NCI-H526 treated with DMSO at 0.1 percent for 48 hours (cell line): ENCODE measurements at regions not wholly inside any gene's neighbourhood (a gene's known extent, or its start where the extent isn't known, plus 50 kb on each side); places are given as distances from the start of the nearest gene placed in this dataset.

Experiments
- DNase-seq: peaks from one replicate; lab custom pipeline; 2025; lab: John Stamatoyannopoulos, UW

- no peak for DNase-seq
Observed at GRCh38 chr6:100268326-100268725, 196.4 kb downstream of the SIM1 start.

DNA sequence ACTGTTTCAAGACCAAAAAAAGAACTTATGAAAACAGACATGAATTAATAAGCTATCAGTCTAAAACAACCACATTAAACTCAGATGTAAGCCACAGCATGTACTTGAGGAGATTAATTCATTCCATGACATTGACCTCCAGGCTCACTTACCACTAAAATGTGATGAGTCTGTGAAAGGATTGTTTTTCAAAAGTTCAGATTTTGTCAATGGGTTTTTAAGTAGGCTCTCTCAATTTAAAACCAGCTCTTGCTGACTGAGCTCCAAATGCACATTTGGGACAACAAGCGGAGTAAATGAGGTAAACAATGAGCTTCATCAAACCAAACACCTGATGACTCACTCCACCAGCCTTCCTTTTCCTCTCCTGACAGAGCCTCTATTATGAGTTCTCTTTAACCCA is 197.0 kb downstream of the SIM1 start:
- no peak for DNase-seq

DNA sequence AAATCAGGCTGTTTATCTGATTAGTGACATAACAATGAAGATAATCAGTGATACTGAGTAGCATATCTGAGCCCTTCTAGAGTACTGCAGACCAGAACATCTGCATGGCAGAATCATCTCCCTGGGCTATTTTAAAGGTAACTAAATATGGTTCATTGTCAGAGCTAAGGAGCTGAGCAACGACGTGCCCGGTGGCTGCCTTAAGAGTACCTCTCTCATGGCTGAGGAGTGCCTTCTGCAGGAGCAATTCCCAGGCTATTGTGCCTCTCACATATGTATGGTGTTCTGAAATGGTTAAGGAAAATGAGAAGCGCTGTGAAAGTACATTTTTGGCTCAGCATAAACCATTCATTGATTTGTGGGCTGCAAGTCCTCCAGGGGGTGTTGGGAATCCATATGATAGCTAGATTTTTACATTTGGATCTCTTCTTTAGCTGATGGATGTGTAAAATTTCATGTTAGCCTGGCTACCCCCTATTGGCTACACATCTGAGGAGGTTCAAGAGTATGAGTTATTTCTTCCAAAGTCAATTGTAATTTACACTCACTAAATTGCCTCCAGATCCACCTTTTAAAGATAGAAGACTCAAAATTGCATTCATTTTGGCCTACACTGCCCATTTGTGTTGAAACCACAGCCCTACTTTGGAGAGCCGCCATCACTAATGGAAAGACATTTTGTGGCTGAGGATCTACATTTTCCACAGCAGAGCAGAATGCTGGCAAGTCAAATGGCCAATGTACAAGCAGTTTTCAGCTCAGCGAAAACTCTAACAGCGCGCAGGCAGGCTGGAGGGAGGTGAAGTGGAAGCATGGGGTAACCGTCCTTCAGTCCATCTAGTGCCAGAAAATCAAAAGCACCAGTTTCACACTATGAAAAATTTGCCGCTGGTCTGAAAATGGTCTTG is 198.0 kb downstream of the SIM1 start:
- no peak for DNase-seq

- no peak for DNase-seq
Observed at GRCh38 chr6:100262086-100262485, 202.6 kb downstream of the SIM1 start.

- no peak for DNase-seq
Observed at GRCh38 chr6:100261486-100261885, 203.2 kb downstream of the SIM1 start.

GRCh38 chr6:100260584-100260983 is 204.1 kb downstream of the SIM1 start:
- no peak for DNase-seq

DNA sequence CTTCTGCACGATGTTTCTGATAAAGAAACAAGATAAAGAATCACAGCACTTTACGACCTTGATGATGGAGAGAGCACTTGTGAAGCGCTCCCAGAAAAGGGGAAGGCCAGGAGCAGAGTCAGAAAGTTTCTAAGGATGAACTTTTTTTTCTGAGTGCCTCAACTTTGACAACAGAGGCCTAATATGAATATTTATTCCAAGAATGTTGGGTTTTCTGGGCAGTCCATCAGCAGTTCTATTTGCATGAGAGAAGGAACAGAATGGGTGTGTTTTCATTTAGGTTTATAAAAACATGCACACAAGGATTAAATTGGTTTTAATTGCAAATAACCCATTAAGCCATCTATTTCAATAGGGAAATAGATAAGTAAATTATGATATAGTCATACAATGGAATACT is 204.9 kb downstream of the SIM1 start:
- DNase-seq: no peak

DNA sequence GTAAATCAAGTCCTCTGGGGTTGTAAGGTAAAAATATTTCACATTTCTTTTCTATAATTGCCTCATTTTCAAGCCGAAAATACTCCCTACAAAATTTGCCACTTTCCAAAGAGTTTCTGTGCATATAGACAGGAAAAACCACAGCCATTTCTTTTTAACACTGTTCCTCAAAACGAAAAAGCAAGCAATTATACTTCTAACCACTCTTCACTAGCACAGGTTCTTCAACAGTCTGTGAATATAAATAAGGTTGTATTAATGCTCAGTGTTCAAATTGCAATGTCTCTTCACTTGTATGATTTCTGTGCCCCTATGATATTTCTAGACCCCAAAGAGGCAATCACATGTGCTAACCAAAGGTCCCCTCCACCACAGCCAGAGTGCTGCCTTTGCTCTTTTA is 206.0 kb downstream of the SIM1 start:
- DNase-seq: no peak

DNA sequence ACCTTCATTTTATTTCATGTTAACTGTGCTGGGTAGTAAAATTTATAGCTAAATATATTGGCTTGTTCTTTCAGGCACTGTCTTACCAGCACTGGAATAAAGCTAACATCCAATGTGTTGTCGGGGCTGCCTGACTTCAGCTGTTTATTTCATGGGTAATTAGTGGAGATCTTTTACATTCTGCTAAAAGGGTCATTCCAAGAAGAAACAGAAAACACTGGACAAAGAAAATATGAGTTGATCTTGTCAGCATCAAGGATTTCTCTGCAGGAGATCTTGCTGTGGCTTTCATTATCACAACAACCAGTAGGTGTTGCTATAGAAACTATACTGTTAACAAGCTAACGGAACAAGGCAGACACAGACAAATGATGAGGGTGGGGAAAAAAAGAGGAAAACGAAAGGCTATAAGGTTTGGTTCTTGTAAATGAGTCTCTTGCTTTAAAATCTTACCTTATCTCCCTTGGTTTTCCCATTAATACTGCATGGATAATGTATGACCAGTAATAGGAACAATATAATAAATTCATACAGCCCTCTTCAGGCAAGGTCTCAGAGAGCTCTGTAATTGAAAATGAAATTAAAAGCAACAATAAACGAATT is 206.8 kb downstream of the SIM1 start:
- no peak for DNase-seq

DNA sequence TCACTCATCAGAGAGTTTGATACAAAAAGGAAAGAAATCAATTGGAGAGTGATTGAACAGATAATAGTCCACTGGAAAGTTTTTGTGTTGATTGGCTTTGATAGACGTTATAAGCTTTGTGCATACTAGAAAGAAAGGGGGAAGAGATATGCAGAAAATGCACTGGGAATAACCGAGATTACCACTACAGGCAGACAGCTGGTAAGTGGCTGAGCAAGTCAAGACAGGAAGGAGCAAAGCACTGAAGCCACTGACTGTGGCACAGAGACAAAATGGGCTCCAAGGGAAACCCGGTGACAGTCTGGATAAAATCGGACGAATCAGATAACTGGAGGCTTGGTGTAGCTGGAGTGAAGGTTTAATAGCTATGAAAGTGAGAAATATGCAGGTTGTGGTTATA is 209.0 kb downstream of the SIM1 start:
- DNase-seq: no peak

DNA sequence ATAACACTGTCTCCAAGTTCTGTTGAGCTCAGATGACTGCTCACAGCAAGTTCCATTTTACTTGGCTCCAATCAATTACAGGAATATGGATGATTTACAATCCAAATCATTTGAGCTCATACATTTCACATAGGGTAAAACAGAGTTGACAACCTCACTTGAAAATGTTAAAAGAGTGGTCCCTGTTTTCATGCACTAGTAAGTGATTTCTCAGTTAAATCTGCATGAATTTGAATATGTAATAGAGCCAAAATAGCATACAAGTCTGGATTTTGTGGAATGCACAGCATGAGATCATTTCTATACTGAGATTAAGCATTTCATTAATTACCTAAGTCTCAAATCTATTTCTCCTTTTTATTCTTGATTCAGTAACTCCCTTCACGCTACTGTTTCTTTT is 217.6 kb downstream of the SIM1 start:
- DNase-seq: no peak

DNA sequence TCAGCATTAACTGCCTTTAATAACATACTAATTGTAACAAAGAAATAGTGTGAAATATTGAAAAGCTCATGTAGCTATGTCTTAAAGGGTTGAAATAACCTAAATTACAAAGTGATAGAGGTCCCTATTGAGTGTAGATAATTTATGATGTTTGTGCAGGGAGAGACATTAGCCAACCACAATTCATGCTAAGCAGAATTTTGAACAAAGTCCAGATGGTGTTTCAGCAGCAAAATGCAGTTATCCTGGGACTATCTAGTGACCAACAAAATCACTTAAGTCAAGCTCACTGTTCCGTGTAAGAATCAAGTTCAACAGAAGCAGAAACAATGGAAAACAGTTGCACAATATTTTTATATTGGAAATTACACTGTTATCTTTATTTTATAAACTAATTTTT is 218.5 kb downstream of the SIM1 start:
- DNase-seq: no peak

- DNase-seq: no peak
Observed at GRCh38 chr6:100240798-100241197, 223.9 kb downstream of the SIM1 start.

- DNase-seq: no peak
Observed at GRCh38 chr6:100237821-100238220, 226.9 kb downstream of the SIM1 start.

- DNase-seq: no peak
Observed at GRCh38 chr6:100236389-100236788, 228.3 kb downstream of the SIM1 start.

GRCh38 chr6:100235631-100236030 is 229.1 kb downstream of the SIM1 start:
- DNase-seq: no peak

GRCh38 chr6:100234625-100235024 is 230.1 kb downstream of the SIM1 start:
- DNase-seq: no peak

GRCh38 chr6:100232781-100233573 is 231.7 kb downstream of the SIM1 start:
- DNase-seq: no peak

GRCh38 chr6:100230953-100231316 is 233.8 kb downstream of the SIM1 start:
- DNase-seq: no peak

DNA sequence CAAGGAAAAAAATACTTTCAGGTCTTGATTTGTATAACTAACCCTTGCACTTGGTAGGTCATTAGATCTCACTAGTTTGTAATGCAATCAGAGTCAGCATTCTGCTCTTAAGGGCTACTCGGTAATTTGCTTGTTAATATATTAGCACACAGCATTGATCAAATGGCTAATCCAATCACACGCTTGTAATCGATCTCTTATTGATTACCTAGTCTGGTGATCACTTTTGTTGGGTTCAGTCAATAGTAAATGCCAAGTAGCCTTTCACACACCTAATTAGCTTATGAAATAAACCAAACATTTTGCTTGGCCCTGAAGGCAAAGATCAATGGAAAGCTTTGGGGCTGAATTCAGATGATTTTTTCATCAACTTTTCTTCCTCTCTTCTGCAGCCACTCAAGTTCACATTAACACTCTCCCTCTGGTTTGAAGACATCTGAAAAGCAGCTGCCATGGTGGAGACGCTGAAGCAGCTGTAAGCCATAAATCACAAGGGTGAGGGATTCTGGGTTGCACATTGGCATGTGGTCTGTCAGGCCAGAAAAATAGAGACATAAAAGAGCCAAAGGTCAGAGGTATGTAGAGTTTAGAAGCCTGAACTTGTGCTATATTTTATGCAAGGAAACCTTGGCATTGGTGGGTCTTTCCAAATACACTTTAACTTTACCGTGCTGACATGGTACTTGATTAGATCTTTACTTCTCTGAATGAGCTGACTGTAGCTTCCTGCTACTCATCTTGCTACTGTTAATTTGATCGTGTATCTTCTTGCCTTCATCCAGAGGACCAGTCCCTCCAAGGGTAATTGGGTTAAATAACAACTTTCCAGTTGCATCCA is 234.4 kb downstream of the SIM1 start:
- DNase-seq: no peak

DNA sequence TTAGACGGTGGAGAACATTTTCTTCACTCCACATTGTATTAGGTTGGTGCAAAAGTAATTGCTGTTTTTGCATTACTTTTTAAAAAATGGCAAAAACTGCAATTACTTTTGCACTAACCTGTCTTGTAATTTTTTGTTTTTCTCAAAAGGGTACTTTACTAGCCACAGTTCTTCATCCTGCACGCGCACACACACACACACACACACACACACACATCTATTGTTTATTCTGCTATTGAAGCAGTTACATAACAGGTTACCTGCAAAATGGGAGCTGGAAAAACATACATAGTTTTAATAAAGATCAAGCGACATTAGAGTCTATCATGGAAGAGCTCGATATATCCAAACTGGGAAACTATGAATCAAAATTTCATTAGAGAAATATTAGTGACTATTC is 235.2 kb downstream of the SIM1 start:
- no peak for DNase-seq

DNA sequence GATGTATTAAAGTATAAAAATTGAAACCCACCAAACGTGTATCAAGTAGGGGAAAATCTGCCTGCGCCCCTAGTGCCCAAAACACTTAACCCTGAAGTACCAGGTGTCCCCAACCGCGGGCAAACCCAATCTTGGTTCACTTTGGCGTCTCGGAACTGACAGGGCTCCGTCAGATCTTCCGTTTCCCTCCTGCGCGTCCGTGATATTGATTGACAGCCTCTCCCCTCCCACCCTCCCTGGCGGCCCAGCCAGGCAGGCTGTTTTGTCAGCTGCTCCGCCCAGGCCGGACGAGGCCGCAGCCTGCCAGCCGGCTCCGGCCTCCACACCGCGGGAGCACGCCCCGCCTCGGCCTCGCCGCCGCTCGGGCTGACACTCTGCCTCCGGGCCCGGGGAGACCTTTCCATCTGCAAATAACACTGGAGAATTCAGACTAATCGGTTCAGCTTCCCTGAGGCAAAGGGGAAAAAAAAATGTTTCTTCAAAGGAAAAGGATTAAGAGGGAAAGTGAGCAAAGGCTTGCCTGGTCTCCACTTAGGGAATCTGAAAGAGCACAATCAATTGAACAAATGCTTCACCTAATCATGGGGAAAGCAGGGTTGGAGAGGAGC is 234.9 kb upstream of the MCHR2 start:
- DNase-seq: peak; percentile 28
